Spleen (tissue), 7 donors: ENCODE measurements at regions not wholly inside any gene's neighbourhood (a gene's known extent, or its start where the extent isn't known, plus 50 kb on each side); places are given as distances from the start of the nearest gene placed in this dataset.

Experiments used
- POLR2A ChIP-seq, 3 donors: fragments of 450-650 bp; IDR thresholded peaks; one replicate each; pipeline ENCODE4 v1.5.1; 2017; ENCODE audit warnings: antibody characterized with exemption in 3 of 3, mild to moderate bottlenecking in 1 of 3
- TF ChIP-seq, protein P1 (sequence below), 11 experiments: fragments of 200-600 bp in 7 of 11; fragments of 450-650 bp in 4 of 11; sonication (generic) in 4 of 11; IDR thresholded peaks in 8 of 11; conservative IDR thresholded peaks in 3 of 11; 1 replicate in 7 of 11; 2 replicates in 4 of 11; pipeline versions ENCODE4 v1.4.0 to v1.8.0; 2016 to 2021; ENCODE audit warnings: antibody characterized with exemption in 11 of 11, inconsistent platforms in 4 of 11, mild to moderate bottlenecking in 1 of 11
- donor health status: DM: no; HTN: no; CAD: no; lungs with moderate emphysema.
- donor health status: DM: no; HTN: no; CAD: no.
- donor health status: DM: no; HTN: no; CAD: no.

DNA sequence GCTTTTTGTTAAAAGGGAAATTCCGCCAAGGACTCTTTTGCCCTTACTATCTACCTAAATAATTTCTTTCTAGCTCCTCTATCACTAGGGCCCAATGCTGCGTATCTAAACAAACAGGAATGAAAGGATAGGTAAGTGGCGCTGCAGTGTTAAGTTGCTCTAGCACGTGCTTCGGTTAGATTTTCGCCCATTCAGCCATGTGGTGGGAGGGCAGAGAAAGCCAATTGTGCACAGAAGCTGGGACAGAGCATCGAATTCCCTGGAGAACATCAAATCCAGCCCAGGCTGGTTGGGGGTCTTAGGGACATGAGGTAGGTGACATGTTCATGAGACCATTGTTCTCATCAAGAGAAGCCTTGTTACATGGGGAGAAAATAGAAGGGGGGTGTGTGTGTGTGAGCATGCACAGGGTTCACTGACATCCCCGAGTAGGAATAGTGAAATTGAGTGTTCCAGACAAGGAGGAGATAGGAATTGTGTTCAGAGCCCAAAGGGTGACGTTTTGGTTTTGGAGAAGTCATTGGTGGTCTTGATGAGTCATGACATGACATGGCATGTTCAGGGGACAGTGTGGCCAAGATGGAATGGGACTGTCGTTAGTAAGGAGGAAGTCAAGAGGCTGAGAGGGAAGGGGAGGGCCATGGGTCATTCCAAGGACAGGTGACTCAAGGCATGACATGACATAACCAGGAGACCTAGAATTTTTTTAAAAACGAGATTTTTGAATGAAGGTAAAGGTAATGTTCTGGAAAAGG lies 107.1 kb downstream of the TLR5 start:
- TF ChIP-seq, protein P1, sequence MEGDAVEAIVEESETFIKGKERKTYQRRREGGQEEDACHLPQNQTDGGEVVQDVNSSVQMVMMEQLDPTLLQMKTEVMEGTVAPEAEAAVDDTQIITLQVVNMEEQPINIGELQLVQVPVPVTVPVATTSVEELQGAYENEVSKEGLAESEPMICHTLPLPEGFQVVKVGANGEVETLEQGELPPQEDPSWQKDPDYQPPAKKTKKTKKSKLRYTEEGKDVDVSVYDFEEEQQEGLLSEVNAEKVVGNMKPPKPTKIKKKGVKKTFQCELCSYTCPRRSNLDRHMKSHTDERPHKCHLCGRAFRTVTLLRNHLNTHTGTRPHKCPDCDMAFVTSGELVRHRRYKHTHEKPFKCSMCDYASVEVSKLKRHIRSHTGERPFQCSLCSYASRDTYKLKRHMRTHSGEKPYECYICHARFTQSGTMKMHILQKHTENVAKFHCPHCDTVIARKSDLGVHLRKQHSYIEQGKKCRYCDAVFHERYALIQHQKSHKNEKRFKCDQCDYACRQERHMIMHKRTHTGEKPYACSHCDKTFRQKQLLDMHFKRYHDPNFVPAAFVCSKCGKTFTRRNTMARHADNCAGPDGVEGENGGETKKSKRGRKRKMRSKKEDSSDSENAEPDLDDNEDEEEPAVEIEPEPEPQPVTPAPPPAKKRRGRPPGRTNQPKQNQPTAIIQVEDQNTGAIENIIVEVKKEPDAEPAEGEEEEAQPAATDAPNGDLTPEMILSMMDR (IDR thresholded peaks at IDR 0.05 in 8 of 11, conservative IDR thresholded peaks at IDR 0.05 in 3 of 11): no peak
- no peak for TF ChIP-seq POLR2A (IDR thresholded peaks at IDR 0.05)
